ENCODE measurements at regions not wholly inside any gene's neighbourhood (a gene's known extent, or its start where the extent isn't known, plus 50 kb on each side); places are given as distances from the start of the nearest gene placed in this dataset.

DNA sequence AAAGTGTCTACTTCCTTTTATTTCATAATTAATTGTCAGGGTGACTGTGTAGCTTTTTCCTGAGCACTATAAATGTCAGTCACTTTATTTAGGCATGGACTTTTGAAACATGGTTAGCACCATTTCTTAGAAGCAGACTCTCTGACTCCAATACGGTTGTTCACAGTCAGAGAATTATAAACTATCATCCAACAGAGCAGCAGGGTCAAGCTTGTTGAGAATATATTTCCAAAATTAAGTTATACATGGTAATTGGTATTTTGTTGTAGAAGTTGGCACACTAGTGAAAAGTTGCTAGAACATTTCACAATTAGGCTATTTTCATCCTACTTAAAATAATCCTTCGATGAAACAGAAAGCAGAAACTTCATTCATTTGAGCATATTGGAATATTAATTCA, 1155.5 kb upstream of the IGFBP7 start:
- no peak overlapping the region for H3K4me3 ChIP-seq (ENCODE audit: low read depth, low read length)
- TF ChIP-seq, protein P1, sequence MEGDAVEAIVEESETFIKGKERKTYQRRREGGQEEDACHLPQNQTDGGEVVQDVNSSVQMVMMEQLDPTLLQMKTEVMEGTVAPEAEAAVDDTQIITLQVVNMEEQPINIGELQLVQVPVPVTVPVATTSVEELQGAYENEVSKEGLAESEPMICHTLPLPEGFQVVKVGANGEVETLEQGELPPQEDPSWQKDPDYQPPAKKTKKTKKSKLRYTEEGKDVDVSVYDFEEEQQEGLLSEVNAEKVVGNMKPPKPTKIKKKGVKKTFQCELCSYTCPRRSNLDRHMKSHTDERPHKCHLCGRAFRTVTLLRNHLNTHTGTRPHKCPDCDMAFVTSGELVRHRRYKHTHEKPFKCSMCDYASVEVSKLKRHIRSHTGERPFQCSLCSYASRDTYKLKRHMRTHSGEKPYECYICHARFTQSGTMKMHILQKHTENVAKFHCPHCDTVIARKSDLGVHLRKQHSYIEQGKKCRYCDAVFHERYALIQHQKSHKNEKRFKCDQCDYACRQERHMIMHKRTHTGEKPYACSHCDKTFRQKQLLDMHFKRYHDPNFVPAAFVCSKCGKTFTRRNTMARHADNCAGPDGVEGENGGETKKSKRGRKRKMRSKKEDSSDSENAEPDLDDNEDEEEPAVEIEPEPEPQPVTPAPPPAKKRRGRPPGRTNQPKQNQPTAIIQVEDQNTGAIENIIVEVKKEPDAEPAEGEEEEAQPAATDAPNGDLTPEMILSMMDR (conservative IDR thresholded peaks at IDR 0.05; ENCODE audit: low read depth, low read length): no peak
- DNase-seq (ENCODE audit: low read depth): no peak

DNA sequence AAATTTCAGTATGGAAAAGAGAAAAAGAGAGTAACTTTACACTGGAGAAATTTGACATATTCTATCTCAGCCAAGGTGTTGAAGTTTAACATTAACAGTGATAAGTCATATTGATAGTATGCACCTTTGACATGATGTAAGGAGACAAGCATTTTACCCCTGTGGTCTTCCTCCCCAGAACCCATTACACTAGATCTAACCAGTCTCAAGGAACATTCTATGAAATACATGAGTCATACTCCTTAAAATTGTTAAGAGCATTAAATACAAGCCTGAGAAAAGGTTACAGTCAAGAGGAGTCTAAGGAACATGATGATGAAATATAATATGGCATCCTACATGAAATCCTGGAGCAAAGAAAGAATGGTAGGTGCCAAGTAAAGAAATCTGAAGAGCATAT, 1151.3 kb upstream of the IGFBP7 start:
- H3K4me3 ChIP-seq (ENCODE audit: low read depth, low read length): no peak overlapping the region
- DNase-seq (ENCODE audit: low read depth): no peak
- TF ChIP-seq, protein P1 (conservative IDR thresholded peaks at IDR 0.05; ENCODE audit: low read depth, low read length): no peak

DNA sequence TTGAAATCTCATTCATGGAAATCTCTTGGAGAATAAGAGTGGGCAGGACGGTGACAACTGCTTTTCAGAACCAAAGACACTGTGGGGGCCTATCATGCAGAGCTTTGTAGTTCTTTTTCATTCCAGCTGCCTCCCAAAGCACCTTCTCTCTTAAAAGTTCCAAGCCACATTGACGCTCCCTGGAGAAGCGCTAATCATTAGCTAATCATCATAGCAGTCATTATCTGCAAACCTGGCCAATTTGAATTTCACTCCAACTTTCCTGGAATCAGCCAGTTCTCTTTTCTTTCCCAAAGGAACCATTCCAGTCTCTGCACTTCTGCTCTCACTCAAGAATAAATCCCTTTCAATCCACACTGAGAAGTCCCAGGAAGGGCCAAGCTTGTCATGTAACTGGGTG, 1144.1 kb upstream of the IGFBP7 start:
- DNase-seq (ENCODE audit: low read depth): no peak
- TF ChIP-seq, protein P1 (conservative IDR thresholded peaks at IDR 0.05; ENCODE audit: low read depth, low read length): no peak
- no peak overlapping the region for H3K4me3 ChIP-seq (ENCODE audit: low read depth, low read length)

DNA sequence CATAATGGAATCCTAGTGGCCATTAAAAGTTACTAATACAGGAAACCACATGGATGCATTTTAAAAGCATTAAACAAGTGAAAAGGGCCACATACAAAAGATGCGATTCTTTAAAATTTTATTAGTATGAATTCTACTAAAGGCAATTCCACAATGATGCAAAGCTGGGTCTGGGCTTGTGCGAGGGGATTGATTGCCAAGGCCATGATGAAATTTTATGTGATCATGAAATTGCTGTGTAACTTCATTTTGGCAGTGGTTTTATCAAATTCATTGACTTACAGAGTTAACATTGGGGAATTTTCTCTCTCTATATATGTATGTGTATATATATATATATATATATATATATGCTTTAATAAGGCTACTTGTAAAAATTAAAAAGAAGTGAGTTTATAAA, 1142.5 kb upstream of the IGFBP7 start:
- H3K4me3 ChIP-seq (ENCODE audit: low read depth, low read length): no peak overlapping the region
- no peak for DNase-seq (ENCODE audit: low read depth)
- TF ChIP-seq, protein P1 (conservative IDR thresholded peaks at IDR 0.05; ENCODE audit: low read depth, low read length): no peak

DNA sequence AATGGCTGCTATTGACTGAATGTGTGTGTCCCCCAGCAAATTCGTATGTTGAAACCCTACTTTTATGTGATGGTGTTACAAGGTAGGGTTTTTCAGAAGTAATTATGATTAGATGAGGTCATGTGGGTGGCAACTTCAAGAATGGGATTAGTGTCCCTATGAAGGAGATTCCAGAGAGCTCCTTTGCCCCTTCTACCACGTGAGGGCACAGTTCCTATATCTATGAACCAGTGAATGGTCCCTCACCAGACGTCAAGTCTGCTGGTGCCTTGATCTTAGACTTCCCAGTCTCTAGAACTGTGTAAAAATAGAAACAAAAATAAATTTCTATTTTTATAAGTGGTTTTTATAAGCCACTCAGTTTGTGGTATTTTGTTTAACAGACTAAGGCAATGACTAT, 1137.6 kb upstream of the IGFBP7 start:
- TF ChIP-seq, protein P1 (conservative IDR thresholded peaks at IDR 0.05; ENCODE audit: low read depth, low read length): no peak
- no peak overlapping the region for H3K4me3 ChIP-seq (ENCODE audit: low read depth, low read length)
- no peak for DNase-seq (ENCODE audit: low read depth)

DNA sequence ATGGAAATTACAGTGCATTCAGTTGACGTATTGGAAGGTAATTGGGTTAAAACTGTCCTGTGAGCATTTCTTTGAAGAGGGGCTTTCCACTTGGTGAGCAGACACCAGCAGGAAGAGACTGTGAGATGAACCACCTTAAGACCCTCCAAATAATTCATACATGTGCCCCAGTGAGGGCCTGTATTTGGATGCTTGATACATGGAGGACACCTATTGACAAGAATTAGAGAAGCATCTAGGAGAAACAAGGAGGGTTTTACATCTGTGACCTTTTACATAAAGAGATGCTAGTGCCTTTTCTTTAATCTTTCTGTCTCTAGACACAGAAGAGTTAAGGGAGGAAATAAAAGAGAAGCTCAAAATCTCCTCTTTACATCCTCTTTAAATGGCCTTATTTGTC, 1115.3 kb upstream of the IGFBP7 start:
- DNase-seq (ENCODE audit: low read depth): no peak
- no peak overlapping the region for H3K4me3 ChIP-seq (ENCODE audit: low read depth, low read length)
- TF ChIP-seq, protein P1 (conservative IDR thresholded peaks at IDR 0.05; ENCODE audit: low read depth, low read length): no peak

DNA sequence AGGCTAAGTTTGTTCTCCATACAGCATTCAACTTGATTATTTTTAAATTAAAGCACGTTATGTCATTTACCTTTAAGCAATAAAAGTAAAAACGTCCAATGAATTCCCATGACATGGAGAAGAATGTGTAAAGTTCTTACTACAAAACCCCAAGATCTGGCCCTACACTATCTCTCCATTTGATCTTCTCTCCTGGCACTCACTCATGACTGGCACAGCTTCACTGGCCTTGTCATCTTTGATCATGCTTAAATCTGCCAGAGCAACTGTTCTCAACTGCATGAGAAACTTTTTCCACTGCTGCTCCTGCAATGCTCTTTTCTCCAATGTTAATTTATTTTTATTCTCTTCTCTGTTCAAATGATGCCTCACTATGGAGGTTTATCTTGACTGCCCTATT, 1109.0 kb upstream of the IGFBP7 start:
- TF ChIP-seq, protein P1 (conservative IDR thresholded peaks at IDR 0.05; ENCODE audit: low read depth, low read length): no peak
- DNase-seq (ENCODE audit: low read depth): no peak
- H3K4me3 ChIP-seq (ENCODE audit: low read depth, low read length): no peak overlapping the region
